Naive thymus-derived CD8-positive, alpha-beta T cell (primary cell): ENCODE measurements at regions not wholly inside any gene's neighbourhood (a gene's known extent, or its start where the extent isn't known, plus 50 kb on each side); places are given as distances from the start of the nearest gene placed in this dataset.
"Not testable (repeated sequence)": the region's sequence is repeated elsewhere in the genome, so short reads cannot be mapped to it uniquely, and the experiment has no call there.

Experiments
- ATAC-seq, 2 donors: fragments of 150-1000 bp; cut with Tn5 transposase in 1 of 2; sonication (Bioruptor Pico), chemical (Tn5 transposase) in 1 of 2; 1 replicate in 1 of 2; 2 replicates in 1 of 2; pipeline ENCODE4 v1.10.0; 2021; ENCODE audit warnings: mild to moderate bottlenecking in 2 of 2, moderate library complexity in 2 of 2
- POLR2A ChIA-PET: fragments of 350-600 bp; sonication (Branson Sonifier 250); formaldehyde crosslinking; loops from one replicate; lab custom pipeline; 2021; ENCODE audit warnings: antibody characterized with exemption; lab: Charles Lee
- DNase-seq, 10 donors: peaks; one replicate each; pipeline versions ENCODE4 v3.0.0 to v3.0.0-alpha.2; 2020 to 2022
- H3K27ac Mint-ChIP-seq, 10 donors: one replicate each; pipeline ENCODE4 v1.8.0; 2020 to 2022; ENCODE audit warnings: mild to moderate bottlenecking in 10 of 10, mixed read lengths in 10 of 10, moderate library complexity in 4 of 10, inconsistent platforms in 1 of 10
- H3K27me3 Mint-ChIP-seq, 5 donors: one replicate each; pipeline ENCODE4 v1.8.0; 2021 to 2022; ENCODE audit warnings: mixed read lengths in 5 of 5
- H3K36me3 Mint-ChIP-seq, 3 donors: one replicate each; pipeline ENCODE4 v1.8.0; 2020 to 2022; ENCODE audit warnings: mixed read lengths in 3 of 3, mild to moderate bottlenecking in 2 of 3, inconsistent platforms in 1 of 3
- H3K4me1 Mint-ChIP-seq, 4 donors: one replicate each; pipeline ENCODE4 v1.8.0; 2021 to 2022; ENCODE audit warnings: mixed read lengths in 4 of 4
- H3K4me3 Mint-ChIP-seq, 10 donors: one replicate each; pipeline ENCODE4 v1.8.0; 2020 to 2022; ENCODE audit warnings: mild to moderate bottlenecking in 10 of 10, mixed read lengths in 10 of 10, moderate library complexity in 6 of 10, inconsistent platforms in 1 of 10
- H3K9me3 Mint-ChIP-seq, 9 donors: one replicate each; pipeline ENCODE4 v1.8.0; 2020 to 2022; ENCODE audit warnings: mixed read lengths in 9 of 9, mild to moderate bottlenecking in 3 of 9, inconsistent platforms in 1 of 9, moderate library complexity in 1 of 9

DNA sequence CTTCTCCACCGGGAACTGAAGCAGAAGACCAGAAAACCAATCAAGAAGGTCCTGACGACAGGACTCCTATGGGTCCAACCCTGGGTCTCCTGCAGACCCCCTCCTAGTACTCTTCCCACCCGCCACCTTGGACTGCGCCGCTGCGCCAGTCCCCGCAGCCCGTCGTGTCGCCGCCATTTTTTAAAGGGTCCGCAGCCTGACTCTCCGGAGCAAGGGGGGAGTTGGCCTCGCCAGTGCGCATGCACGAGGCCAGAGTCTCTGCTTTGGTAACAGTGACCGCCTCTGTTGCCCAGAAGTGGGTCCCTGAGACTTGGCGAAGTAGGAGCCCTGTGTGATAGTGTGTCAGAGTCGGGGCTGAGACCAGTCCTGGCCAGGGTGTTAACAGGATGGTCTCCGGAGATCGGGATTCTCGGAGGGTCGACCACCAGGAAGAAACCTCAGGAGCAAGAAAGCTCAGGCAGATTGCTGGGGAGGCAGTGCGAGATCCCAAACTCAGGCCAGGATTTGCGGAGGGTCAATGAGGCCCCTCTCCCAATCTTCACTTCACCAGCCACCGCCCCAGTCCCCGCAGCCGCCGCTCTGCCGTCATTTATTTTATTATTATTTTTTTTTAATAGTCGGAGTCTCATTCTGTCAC is 612.5 kb downstream of the KCNJ18 start:
- DNase-seq (no peak), ATAC-seq (no peak)
- peaks cover 0 to 54% (median 18%) of the 10 kb centered on the region in 9 donors for H3K9me3 Mint-ChIP-seq
- peaks cover 0 to 5% (median 0%) of the 10 kb centered on the region in 4 donors for H3K4me1 Mint-ChIP-seq
- POLR2A ChIA-PET = no interaction called here
- H3K4me3 Mint-ChIP-seq = no peak overlapping the region
- H3K36me3 Mint-ChIP-seq = peaks cover 0 to 20% (median 3%) of the 10 kb centered on the region in 3 donors
- no peaks in the 10 kb centered on the region for H3K27me3 Mint-ChIP-seq
- H3K27ac Mint-ChIP-seq = no peak overlapping the region

DNA sequence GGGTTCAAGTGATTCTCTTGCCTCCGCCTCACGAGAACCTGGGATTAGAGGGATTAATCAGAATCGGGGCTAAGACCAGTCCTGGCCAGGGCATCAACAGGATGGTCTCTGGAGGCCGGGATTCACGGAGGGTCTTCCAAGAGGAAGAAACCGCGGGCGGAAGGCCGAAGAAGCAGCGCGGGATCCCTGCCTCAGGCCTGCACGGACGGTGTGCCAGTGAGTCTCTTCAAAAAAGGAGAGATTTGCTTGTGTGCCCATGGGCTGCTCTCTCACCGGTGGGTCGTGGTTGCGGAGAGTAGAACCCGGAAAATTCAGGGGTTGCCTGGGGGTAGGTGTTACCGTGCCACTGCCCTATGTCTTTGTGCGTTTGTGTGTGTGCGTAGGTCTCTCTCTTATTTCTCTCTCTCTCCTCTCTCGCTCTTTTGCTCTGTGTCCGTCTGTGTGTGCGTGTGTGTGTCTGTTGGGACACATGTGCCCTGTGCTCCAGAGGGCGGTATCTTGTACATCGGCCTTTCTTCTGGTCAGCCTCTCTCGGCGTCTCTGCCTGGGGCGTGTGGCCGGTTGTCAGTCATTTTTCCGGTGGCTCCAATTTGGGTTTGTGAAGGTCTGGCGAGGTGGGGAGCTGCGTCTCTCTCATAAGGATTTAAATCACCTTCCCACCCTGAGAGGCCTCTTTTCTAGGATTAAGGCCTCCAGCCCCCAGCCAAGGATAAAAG is 613.2 kb downstream of the KCNJ18 start:
- DNase-seq (no peak), ATAC-seq (no peak)
- Mint-ChIP-seq H3K27ac (no peak overlapping the region), H3K36me3 (peaks cover 0 to 20% (median 3%) of the 10 kb centered on the region in 3 donors), H3K9me3 (peaks cover 0 to 57% (median 21%) of the 10 kb centered on the region in 9 donors), H3K4me3 (no peak overlapping the region), H3K4me1 (peaks cover 0 to 5% (median 0%) of the 10 kb centered on the region in 4 donors), H3K27me3 (no peaks in the 10 kb centered on the region)
- POLR2A ChIA-PET = no interaction called here

- POLR2A ChIA-PET, H3K4me1 Mint-ChIP-seq, H3K36me3 Mint-ChIP-seq, H3K27me3 Mint-ChIP-seq, ATAC-seq, DNase-seq, H3K4me3 Mint-ChIP-seq, H3K27ac Mint-ChIP-seq: not testable (repeated sequence)
- peaks cover 7 to 33% (median 20%) of the 10 kb centered on the region in 9 donors for H3K9me3 Mint-ChIP-seq
Measured at GRCh38 chr17:22310292-22310691, 618.0 kb downstream of the KCNJ18 start.

DNA sequence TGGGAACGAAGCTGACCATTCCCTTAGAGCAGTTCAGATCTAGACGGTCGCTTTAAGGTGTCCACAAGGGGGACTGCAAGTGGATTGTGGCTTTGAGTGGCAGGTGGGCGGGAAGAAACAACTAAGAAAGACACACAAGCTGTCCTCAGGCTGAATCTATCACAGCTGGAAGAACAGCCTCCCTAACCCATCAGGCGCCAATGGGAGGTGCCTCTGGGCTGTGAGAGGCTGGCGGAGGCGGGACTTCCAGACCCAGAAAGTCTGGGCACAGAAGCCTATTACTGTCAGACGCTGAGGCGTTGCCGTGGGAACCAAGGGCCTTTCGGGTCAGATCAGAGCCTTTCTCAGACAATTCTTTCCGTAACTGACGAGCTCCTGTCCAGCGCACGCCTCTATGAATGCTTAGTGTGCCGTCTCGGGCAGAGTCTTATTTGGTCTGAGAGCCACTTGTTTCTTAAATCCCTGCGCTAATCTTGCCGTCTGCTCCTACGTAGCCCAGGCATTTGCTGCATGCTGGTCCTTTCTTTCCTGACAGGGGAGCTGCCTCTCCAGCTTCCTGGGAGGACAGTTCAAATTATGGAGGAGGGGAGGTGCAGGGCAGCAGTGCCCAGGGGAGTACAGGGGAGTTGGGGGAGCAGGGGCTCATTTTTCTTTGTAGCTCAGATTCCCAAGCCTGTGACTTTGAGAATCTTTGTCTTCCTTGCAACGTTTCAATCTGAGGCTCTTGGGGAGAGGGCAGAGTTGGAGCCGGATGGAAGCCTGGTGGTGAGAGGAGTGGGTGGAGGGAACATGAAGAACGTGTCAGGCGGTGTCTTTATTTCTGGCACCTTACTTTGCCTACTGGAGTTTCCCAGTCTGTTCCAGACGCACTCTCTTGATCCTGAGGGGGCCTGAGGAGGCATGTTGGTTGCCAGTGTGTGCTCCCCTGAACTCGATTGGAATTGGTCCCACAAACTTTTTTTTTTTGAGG is 618.7 kb downstream of the KCNJ18 start:
- no peak overlapping the region for H3K27ac Mint-ChIP-seq
- no peaks in the 10 kb centered on the region for H3K4me1 Mint-ChIP-seq
- H3K4me3 Mint-ChIP-seq = no peak overlapping the region
- H3K36me3 Mint-ChIP-seq = no peaks in the 10 kb centered on the region
- no peaks in the 10 kb centered on the region for H3K27me3 Mint-ChIP-seq
- DNase-seq (no peak), ATAC-seq (no peak)
- POLR2A ChIA-PET = no interaction called here
- peaks cover 3 to 26% (median 16%) of the 10 kb centered on the region in 9 donors for H3K9me3 Mint-ChIP-seq

DNA sequence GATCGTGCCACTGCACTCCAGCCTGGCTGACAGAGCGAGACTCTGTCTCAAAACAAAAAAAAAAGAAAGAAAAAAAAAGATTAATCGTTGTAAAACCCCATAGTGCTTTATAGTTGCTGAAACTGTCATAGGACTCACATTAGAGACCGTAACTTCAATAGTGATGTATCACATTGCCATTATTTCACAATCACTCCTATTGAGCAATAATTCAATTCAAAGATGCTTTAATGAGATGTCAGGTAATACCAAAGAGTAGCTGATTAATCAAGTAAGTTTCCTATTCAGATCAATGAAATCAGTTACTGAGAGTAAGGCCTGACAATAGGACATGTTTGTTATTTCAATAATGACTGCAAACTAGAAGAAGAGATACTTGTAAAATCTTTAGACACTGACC is 628.7 kb downstream of the KCNJ18 start:
- H3K27ac Mint-ChIP-seq, POLR2A ChIA-PET, H3K36me3 Mint-ChIP-seq, DNase-seq, H3K4me1 Mint-ChIP-seq, H3K27me3 Mint-ChIP-seq, H3K4me3 Mint-ChIP-seq, ATAC-seq: not testable (repeated sequence)
- peaks cover 0 to 45% (median 23%) of the 10 kb centered on the region in 9 donors for H3K9me3 Mint-ChIP-seq

GRCh38 chr17:22322893-22323550 is 630.7 kb downstream of the KCNJ18 start:
- H3K27me3 Mint-ChIP-seq = not testable (repeated sequence)

DNA sequence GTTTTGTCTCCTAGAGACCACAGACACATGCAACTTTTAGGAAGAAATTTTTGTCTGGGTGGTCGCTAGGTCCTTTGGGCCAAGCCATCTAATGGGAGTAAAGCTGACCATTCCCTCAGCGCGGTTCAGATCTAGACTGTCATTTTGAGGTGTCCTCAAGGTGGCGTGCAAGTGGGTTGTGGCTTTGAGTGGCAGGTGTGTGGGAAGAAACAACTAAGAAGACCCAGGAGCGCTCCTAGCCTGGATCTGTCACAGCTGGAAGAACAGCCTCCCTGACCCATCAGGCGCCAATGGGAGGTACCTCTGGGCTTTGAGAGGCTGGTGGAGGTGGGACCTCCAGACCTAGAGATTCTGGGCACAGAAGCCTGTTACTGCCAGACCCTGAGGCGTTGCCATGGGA is 645.1 kb downstream of the KCNJ18 start:
- H3K4me1 Mint-ChIP-seq = no peaks in the 10 kb centered on the region
- H3K4me3 Mint-ChIP-seq = no peak overlapping the region
- POLR2A ChIA-PET = no interaction called here
- no peaks in the 10 kb centered on the region for H3K27me3 Mint-ChIP-seq
- H3K9me3 Mint-ChIP-seq = peaks cover 0 to 29% (median 8%) of the 10 kb centered on the region in 9 donors
- H3K36me3 Mint-ChIP-seq = no peaks in the 10 kb centered on the region
- ATAC-seq (no peak), DNase-seq (no peak)
- H3K27ac Mint-ChIP-seq = no peak overlapping the region

More at GRCh38 chr17:22322893-22323550, 630.7 kb downstream of the KCNJ18 start:
- H3K4me3 Mint-ChIP-seq, H3K4me1 Mint-ChIP-seq, POLR2A ChIA-PET, DNase-seq, H3K27ac Mint-ChIP-seq, H3K36me3 Mint-ChIP-seq, ATAC-seq: not testable (repeated sequence)
- H3K9me3 Mint-ChIP-seq = peaks cover 0 to 45% (median 23%) of the 10 kb centered on the region in 9 donors

DNA sequence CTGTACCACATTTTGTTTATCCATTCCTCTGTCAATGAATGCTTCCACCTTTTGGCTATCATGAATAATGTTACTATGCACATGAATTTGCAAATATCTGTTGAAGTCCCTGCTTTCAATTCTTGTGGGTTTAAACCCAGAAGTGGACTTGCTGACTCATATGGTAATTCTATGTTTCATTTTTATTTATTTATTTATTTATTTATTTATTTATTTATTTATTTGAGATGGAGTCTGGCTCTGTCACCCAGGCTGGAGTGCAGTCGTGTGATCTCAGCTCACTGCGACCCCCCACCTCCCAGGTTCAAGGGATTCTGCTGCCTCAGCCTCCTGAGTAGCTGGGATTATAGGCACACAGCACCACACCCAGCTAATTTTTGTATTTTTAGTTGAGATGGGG is 664.3 kb downstream of the KCNJ18 start:
- H3K27ac Mint-ChIP-seq, ATAC-seq, H3K27me3 Mint-ChIP-seq, H3K4me1 Mint-ChIP-seq, H3K36me3 Mint-ChIP-seq, DNase-seq, POLR2A ChIA-PET, H3K4me3 Mint-ChIP-seq: not testable (repeated sequence)
- H3K9me3 Mint-ChIP-seq = peaks cover 0 to 31% (median 9%) of the 10 kb centered on the region in 9 donors

- H3K4me3 Mint-ChIP-seq, H3K4me1 Mint-ChIP-seq, POLR2A ChIA-PET, ATAC-seq, H3K27ac Mint-ChIP-seq, DNase-seq, H3K36me3 Mint-ChIP-seq, H3K27me3 Mint-ChIP-seq: not testable (repeated sequence)
- H3K9me3 Mint-ChIP-seq = peaks cover 2 to 43% (median 25%) of the 10 kb centered on the region in 9 donors
Measured at GRCh38 chr17:22370988-22371387, 678.7 kb downstream of the KCNJ18 start.

DNA sequence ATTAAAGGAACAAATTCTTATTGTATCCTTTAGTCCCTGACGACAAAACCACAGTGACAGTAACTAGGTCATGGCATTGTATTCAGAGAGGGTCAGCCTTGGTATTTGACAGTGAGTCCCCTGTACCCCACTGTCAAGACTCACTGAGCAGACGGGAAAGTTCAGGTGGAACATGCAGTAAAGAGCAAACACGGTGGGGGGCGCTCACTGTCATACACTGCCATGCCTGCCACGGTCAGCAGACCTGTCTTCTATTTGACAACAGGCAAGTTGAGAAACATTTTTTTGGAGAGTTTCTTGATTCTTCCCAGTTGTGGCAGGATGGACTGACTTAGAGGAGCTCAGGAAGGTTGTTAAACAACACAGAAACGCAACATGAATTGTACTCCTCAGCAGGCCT is 681.6 kb downstream of the KCNJ18 start:
- DNase-seq (no peak), ATAC-seq (no peak)
- H3K9me3 Mint-ChIP-seq = peaks cover 2 to 33% (median 22%) of the 10 kb centered on the region in 9 donors
- H3K36me3 Mint-ChIP-seq = peaks cover 0 to 8% (median 0%) of the 10 kb centered on the region in 3 donors
- no peak overlapping the region for H3K4me3 Mint-ChIP-seq
- peaks cover 0 to 2% (median 0%) of the 10 kb centered on the region in 4 donors for H3K4me1 Mint-ChIP-seq
- POLR2A ChIA-PET = no interaction called here
- no peak overlapping the region for H3K27ac Mint-ChIP-seq
- no peaks in the 10 kb centered on the region for H3K27me3 Mint-ChIP-seq

GRCh38 chr17:22374741-22375140 is 682.4 kb downstream of the KCNJ18 start:
- H3K27ac Mint-ChIP-seq = peak overlapping the region in 1 of 10 donors; percentile 14
- peaks cover 2 to 32% (median 21%) of the 10 kb centered on the region in 9 donors for H3K9me3 Mint-ChIP-seq
- POLR2A ChIA-PET = no interaction called here
- no peak overlapping the region for H3K4me3 Mint-ChIP-seq
- DNase-seq (peak in 1 of 10 donors; percentile 59), ATAC-seq (no peak)
- peaks cover 0 to 2% (median 0%) of the 10 kb centered on the region in 4 donors for H3K4me1 Mint-ChIP-seq
- H3K36me3 Mint-ChIP-seq = peaks cover 0 to 8% (median 0%) of the 10 kb centered on the region in 3 donors
- H3K27me3 Mint-ChIP-seq = no peaks in the 10 kb centered on the region

DNA sequence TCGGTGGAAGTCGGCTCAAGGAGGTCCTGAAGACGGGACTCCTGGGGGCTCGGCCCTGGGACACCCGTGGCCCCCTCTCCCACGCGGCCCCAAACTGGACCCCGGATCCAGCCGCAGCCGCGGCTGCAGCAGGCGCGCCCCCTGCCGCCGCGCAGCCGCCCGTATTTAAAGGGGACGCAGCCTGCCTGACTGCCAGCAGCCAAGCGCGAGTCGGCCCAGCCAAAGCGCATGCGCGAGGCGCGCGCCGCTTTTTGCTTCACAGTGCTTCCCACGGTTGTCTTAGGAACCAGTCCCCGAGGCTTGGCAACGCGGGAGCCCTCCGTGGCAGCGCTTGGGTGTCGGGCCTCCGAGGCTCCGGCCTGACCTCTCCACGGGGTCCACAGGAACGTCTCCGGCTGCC is 684.4 kb downstream of the KCNJ18 start:
- H3K4me3 Mint-ChIP-seq, DNase-seq, H3K27me3 Mint-ChIP-seq, H3K27ac Mint-ChIP-seq, H3K4me1 Mint-ChIP-seq, POLR2A ChIA-PET, H3K36me3 Mint-ChIP-seq, ATAC-seq: not testable (repeated sequence)
- H3K9me3 Mint-ChIP-seq = peaks cover 2 to 26% (median 13%) of the 10 kb centered on the region in 9 donors
